ENCODE measurements at regions not wholly inside any gene's neighbourhood (a gene's known extent, or its start where the extent isn't known, plus 50 kb on each side); places are given as distances from the start of the nearest gene placed in this dataset.

DNA sequence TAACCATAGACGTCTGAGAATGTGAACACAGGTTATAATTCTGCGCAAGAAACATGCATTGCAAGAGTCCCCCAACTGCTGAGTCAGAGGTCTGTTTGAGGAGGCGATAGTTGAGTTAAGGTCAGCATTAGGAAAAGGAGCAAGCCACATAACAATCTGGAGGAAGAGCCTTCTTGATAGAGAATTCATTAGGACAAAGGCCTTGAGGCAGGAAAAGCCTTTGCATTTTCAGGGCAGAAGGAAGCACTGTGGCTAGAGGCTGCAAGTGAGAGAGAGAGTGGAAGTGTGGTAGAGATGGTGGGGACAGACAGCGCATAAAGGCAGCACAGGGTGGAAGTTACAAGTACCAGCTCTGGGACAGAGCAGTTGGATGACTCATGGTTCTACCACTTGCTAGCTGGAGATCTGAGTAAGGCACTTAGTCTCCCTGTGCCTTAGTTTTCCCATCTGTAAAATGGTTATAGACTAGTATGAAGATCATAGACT, 125.8 kb upstream of the LNX1 start:
- CTCF ChIA-PET, result no interaction called here
- Histone ChIP-seq H3K27me3 (ENCODE audit: insufficient read depth, low read length, poor library complexity, severe bottlenecking) (no peaks in the 10 kb centered on the region), H3K9me3 (ENCODE audit: low read length) (no peaks in the 10 kb centered on the region), H3K4me1 (ENCODE audit: insufficient read depth, low read length) (no peaks in the 10 kb centered on the region), H3K27ac (ENCODE audit: low read depth, low read length) (no peak overlapping the region), H3K4me3 (ENCODE audit: low read length) (no peak overlapping the region), H3K36me3 (ENCODE audit: insufficient read depth, low read length) (no peaks in the 10 kb centered on the region)
- peaks cover 3 to 11% of the 10 kb centered on the region in 2 donors for H3K27me3 Mint-ChIP-seq
- DNase-seq, result no peak
- peaks cover 0 to 2% (median 0%) of the 10 kb centered on the region in 5 donors for H3K9me3 Mint-ChIP-seq
- POLR2A ChIA-PET, result no interaction called here
- no peak overlapping the region for H3K27ac Mint-ChIP-seq
- H3K36me3 Mint-ChIP-seq, result no peaks in the 10 kb centered on the region
- H3K4me3 Mint-ChIP-seq, result no peak overlapping the region
- no peaks in the 10 kb centered on the region for H3K4me1 Mint-ChIP-seq

DNA sequence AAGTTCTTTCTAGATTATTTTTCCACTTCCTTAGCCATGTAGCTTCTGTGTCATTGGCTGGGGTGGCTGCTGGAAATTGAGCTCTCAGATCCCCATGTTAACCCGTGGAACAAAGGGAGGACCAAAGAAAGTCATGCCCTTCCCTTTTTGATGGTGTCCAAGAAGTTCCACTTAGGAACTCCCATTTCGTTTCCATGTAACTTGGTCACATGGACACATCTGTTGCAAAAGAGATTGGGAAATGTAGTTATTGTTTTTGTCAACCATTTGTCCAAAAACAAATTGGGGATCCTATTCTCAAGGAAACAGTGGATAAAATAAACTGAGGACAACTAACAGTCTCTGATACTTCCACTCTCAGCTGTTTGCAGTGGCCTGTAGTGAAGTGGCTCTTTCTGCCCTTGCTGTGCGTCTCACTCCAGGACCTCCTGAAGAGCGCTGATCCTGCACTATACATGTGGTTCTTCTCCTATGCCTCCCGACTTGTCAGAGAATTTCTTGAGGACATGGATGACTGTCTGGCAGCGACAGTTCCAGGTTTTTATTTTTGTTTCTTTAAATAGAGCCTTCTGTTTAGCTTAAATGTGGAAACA, 125.3 kb upstream of the LNX1 start:
- Histone ChIP-seq H3K9me3 (ENCODE audit: low read length) (no peaks in the 10 kb centered on the region), H3K4me3 (ENCODE audit: low read length) (no peak overlapping the region), H3K4me1 (ENCODE audit: insufficient read depth, low read length) (no peaks in the 10 kb centered on the region), H3K27ac (ENCODE audit: low read depth, low read length) (no peak overlapping the region), H3K36me3 (ENCODE audit: insufficient read depth, low read length) (no peaks in the 10 kb centered on the region), H3K27me3 (ENCODE audit: insufficient read depth, low read length, poor library complexity, severe bottlenecking) (no peaks in the 10 kb centered on the region)
- ChIA-PET POLR2A (no interaction called here), CTCF (no interaction called here)
- peaks cover 0 to 2% (median 0%) of the 10 kb centered on the region in 5 donors for H3K9me3 Mint-ChIP-seq
- DNase-seq, result no peak
- H3K27me3 Mint-ChIP-seq, result peaks cover 2 to 7% of the 10 kb centered on the region in 2 donors
- H3K36me3 Mint-ChIP-seq, result no peaks in the 10 kb centered on the region
- H3K4me3 Mint-ChIP-seq, result no peak overlapping the region
- no peaks in the 10 kb centered on the region for H3K4me1 Mint-ChIP-seq
- no peak overlapping the region for H3K27ac Mint-ChIP-seq

DNA sequence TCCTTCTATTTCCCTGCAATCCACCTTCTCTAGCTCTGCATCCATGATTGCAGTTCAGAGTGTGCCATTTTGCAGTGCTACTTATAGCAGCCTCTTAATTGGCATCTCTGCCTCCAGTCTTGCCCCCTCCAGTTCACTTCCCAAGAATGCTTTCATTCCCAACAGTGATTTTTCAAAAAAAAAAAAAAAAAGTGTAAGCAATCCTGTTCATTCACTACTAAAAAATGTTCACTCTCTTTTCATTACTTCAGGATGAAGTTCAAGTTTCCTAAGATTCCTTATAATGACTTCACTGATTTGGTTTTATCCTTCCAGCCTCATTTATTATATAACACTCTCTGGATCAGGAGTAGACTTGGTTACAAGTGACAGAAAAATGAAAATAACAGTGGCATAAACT, 124.7 kb upstream of the LNX1 start:
- Histone ChIP-seq H3K9me3 (ENCODE audit: low read length) (no peaks in the 10 kb centered on the region), H3K27ac (ENCODE audit: low read depth, low read length) (no peak overlapping the region), H3K4me1 (ENCODE audit: insufficient read depth, low read length) (no peaks in the 10 kb centered on the region), H3K36me3 (ENCODE audit: insufficient read depth, low read length) (no peaks in the 10 kb centered on the region), H3K27me3 (ENCODE audit: insufficient read depth, low read length, poor library complexity, severe bottlenecking) (no peaks in the 10 kb centered on the region), H3K4me3 (ENCODE audit: low read length) (no peak overlapping the region)
- Mint-ChIP-seq H3K36me3 (no peaks in the 10 kb centered on the region), H3K9me3 (peaks cover 0 to 2% (median 0%) of the 10 kb centered on the region in 5 donors), H3K27me3 (peaks cover 0 to 10% of the 10 kb centered on the region in 2 donors), H3K4me1 (no peaks in the 10 kb centered on the region), H3K4me3 (no peak overlapping the region), H3K27ac (no peak overlapping the region)
- CTCF ChIA-PET, result no interaction called here
- POLR2A ChIA-PET, result no interaction called here
- DNase-seq, result no peak

DNA sequence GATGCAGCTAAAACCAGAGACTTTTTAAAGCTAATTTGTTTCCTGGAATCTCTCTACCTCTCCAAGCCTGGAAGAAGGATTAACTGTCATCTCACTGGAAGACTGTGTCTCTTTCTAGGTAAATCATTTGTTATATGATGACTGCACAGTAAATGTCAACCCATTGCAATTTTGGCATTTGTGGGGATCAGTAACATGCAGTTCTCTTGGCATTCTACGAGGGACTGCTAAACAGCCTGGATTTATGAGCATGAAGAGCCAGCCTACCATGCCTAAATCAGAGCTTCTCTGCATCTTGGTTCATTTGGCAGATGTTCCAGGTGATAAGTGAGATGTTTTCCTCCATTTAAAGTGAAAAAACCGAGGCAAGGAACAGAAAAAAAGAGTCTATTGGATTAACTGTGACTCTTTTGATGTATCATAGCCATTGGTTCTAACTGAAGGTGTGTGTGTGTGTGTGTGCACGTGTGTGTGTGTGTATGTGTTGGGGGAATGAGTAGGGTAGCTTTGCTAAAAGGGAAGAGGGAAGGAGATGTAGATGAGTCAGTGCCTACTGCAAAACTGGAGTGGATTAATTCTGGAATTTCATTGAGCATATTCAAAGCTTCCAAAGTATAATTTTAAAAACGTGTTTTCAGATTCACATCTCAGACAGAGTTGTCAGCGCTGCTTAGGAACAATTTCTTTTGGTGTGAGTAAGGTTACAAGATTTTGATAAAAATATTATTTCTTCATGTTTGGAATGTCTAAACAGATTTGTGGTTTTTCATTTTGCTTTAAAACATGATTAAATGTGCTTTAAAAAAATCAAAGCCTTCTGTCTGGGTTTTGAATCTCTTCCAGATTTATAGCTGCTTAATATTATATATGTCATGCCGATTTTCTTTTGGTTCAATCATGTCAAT, 123.2 kb upstream of the LNX1 start:
- no peak for DNase-seq
- H3K27me3 Mint-ChIP-seq, result peaks cover 0 to 10% of the 10 kb centered on the region in 2 donors
- Histone ChIP-seq H3K27ac (ENCODE audit: low read depth, low read length) (no peak overlapping the region), H3K27me3 (ENCODE audit: insufficient read depth, low read length, poor library complexity, severe bottlenecking) (no peaks in the 10 kb centered on the region), H3K36me3 (ENCODE audit: insufficient read depth, low read length) (no peaks in the 10 kb centered on the region), H3K9me3 (ENCODE audit: low read length) (no peaks in the 10 kb centered on the region), H3K4me3 (ENCODE audit: low read length) (no peak overlapping the region), H3K4me1 (ENCODE audit: insufficient read depth, low read length) (no peaks in the 10 kb centered on the region)
- ChIA-PET POLR2A (interaction anchor here (0.6 kb wide), 1 partner anchor 511 kb away, joined by 3 read pairs; no protein-coding TSS in a partner anchor), CTCF (no interaction called here)
- no peaks in the 10 kb centered on the region for H3K4me1 Mint-ChIP-seq
- no peaks in the 10 kb centered on the region for H3K36me3 Mint-ChIP-seq
- peaks cover 0 to 2% (median 0%) of the 10 kb centered on the region in 5 donors for H3K9me3 Mint-ChIP-seq
- no peak overlapping the region for H3K27ac Mint-ChIP-seq
- H3K4me3 Mint-ChIP-seq, result no peak overlapping the region

DNA sequence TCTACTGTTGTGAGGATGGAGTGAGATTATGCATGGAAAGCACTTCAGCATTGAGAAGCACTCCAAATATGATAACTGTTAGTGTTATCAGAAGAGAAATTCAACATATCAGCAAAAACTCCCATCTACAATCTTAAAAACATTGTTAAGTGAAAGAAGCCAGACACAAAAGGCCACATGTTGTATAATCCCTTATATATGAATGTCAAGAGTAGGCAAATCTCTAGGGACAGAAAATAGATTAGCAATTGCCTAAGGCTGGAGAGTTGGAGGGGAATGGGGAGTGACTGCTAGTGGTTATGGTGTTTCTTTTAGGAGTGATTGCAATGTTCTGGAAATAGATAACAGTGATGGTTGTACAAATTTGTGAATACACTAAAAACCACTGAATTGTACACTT, 122.5 kb upstream of the LNX1 start:
- no peak overlapping the region for H3K4me3 Mint-ChIP-seq
- Histone ChIP-seq H3K9me3 (ENCODE audit: low read length) (no peaks in the 10 kb centered on the region), H3K27ac (ENCODE audit: low read depth, low read length) (no peak overlapping the region), H3K4me1 (ENCODE audit: insufficient read depth, low read length) (no peaks in the 10 kb centered on the region), H3K4me3 (ENCODE audit: low read length) (no peak overlapping the region), H3K27me3 (ENCODE audit: insufficient read depth, low read length, poor library complexity, severe bottlenecking) (no peaks in the 10 kb centered on the region), H3K36me3 (ENCODE audit: insufficient read depth, low read length) (no peaks in the 10 kb centered on the region)
- no peak for DNase-seq
- POLR2A ChIA-PET, result no interaction called here
- H3K27ac Mint-ChIP-seq, result no peak overlapping the region
- H3K36me3 Mint-ChIP-seq, result no peaks in the 10 kb centered on the region
- H3K4me1 Mint-ChIP-seq, result no peaks in the 10 kb centered on the region
- peaks cover 0 to 10% of the 10 kb centered on the region in 2 donors for H3K27me3 Mint-ChIP-seq
- H3K9me3 Mint-ChIP-seq, result peaks cover 0 to 2% (median 0%) of the 10 kb centered on the region in 5 donors
- CTCF ChIA-PET, result no interaction called here

DNA sequence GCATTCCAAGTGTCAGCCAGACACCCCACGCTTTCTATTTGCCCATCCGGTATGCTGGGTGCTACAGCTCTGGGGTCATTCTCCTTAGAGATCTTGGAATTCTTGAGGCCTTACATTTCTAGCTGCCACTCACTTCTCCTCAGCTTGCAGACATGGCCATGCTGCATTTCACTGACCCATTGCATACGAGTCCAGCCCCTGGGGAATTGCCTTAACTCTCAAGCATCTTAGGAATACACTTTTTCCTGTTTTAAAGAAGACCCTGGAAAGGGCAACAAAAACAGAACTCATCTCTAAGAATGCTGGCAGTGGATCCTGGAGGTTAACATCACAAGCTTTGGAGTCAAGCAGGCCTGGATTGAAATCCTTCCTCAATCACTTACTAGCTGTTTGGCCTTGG, 122.0 kb upstream of the LNX1 start:
- no peaks in the 10 kb centered on the region for H3K36me3 ChIP-seq (ENCODE audit: insufficient read depth, low read length)
- Mint-ChIP-seq H3K27ac (no peak overlapping the region), H3K36me3 (no peaks in the 10 kb centered on the region), H3K4me3 (no peak overlapping the region), H3K9me3 (peaks cover 0 to 2% (median 0%) of the 10 kb centered on the region in 5 donors), H3K4me1 (no peaks in the 10 kb centered on the region), H3K27me3 (peaks cover 0 to 13% of the 10 kb centered on the region in 2 donors)
- no peaks in the 10 kb centered on the region for H3K4me1 ChIP-seq (ENCODE audit: insufficient read depth, low read length)
- H3K27me3 ChIP-seq (ENCODE audit: insufficient read depth, low read length, poor library complexity, severe bottlenecking), result no peaks in the 10 kb centered on the region
- POLR2A ChIA-PET, result no interaction called here
- DNase-seq, result no peak
- no peak overlapping the region for H3K4me3 ChIP-seq (ENCODE audit: low read length)
- H3K27ac ChIP-seq (ENCODE audit: low read depth, low read length), result no peak overlapping the region
- H3K9me3 ChIP-seq (ENCODE audit: low read length), result no peaks in the 10 kb centered on the region
- CTCF ChIA-PET, result no interaction called here

DNA sequence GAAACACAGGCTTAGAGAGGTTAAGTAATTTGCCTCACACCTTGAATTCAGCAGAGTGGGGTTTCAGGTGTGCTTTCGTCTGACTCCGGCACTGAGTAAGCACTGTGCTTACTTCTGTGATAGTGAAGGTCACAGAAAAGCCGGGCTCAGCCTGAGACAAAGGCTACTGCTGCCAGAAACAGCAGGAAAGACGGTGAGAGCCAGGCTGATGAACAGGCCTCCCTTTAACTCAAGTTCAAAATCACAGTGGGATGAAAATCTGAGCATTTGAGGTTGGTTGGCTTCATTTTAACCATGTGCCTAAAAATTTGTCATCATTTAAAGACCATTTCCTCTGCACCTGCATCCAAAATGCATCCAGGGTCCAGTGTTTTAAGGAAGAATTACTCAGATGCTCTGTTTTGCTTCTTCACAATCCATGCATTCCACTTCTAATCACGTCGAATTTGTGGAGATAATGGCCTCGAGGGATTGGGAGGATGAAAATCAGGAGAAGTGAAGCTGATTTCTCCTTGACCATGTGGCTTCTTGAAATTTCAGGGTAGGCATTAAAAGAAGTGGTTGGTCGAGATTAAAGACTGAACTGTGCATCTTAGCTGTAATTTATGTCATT, 121.2 kb upstream of the LNX1 start:
- no peak overlapping the region for H3K4me3 ChIP-seq (ENCODE audit: low read length)
- H3K36me3 Mint-ChIP-seq, result no peaks in the 10 kb centered on the region
- peaks cover 1 to 16% of the 10 kb centered on the region in 2 donors for H3K27me3 Mint-ChIP-seq
- H3K27ac ChIP-seq (ENCODE audit: low read depth, low read length), result no peak overlapping the region
- H3K27me3 ChIP-seq (ENCODE audit: insufficient read depth, low read length, poor library complexity, severe bottlenecking), result no peaks in the 10 kb centered on the region
- ChIA-PET CTCF (no interaction called here), POLR2A (no interaction called here)
- no peaks in the 10 kb centered on the region for H3K36me3 ChIP-seq (ENCODE audit: insufficient read depth, low read length)
- H3K4me1 ChIP-seq (ENCODE audit: insufficient read depth, low read length), result no peaks in the 10 kb centered on the region
- DNase-seq, result no peak
- no peak overlapping the region for H3K27ac Mint-ChIP-seq
- no peaks in the 10 kb centered on the region for H3K9me3 ChIP-seq (ENCODE audit: low read length)
- H3K4me1 Mint-ChIP-seq, result no peaks in the 10 kb centered on the region
- H3K9me3 Mint-ChIP-seq, result peaks cover 0 to 2% (median 0%) of the 10 kb centered on the region in 5 donors
- no peak overlapping the region for H3K4me3 Mint-ChIP-seq

DNA sequence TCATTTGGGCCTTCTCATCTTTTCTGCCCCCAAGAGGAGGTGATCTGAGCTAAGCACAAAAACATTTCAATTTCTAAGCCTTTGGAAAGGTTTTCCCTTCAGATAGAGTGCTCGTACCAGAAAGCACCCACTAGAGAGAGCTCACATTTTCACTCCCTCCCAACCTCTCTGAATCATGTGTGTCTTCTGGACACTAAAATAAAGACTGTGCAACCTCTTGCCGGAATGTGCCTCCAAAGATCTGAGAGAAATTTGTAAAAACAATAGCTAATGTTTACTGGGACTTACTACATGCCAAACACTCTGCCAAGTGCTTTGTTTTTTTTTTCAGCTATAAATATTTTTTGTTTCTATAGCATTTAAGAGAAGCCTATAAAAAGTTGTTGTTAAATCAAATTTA, 120.6 kb upstream of the LNX1 start:
- Mint-ChIP-seq H3K27ac (no peak overlapping the region), H3K4me1 (no peaks in the 10 kb centered on the region), H3K4me3 (no peak overlapping the region), H3K27me3 (peaks cover 1 to 19% of the 10 kb centered on the region in 2 donors), H3K9me3 (peaks cover 0 to 2% (median 0%) of the 10 kb centered on the region in 5 donors), H3K36me3 (no peaks in the 10 kb centered on the region)
- no peaks in the 10 kb centered on the region for H3K36me3 ChIP-seq (ENCODE audit: insufficient read depth, low read length)
- no peak overlapping the region for H3K4me3 ChIP-seq (ENCODE audit: low read length)
- H3K4me1 ChIP-seq (ENCODE audit: insufficient read depth, low read length), result no peaks in the 10 kb centered on the region
- CTCF ChIA-PET, result no interaction called here
- no peak for DNase-seq
- no peaks in the 10 kb centered on the region for H3K9me3 ChIP-seq (ENCODE audit: low read length)
- POLR2A ChIA-PET, result no interaction called here
- no peaks in the 10 kb centered on the region for H3K27me3 ChIP-seq (ENCODE audit: insufficient read depth, low read length, poor library complexity, severe bottlenecking)
- H3K27ac ChIP-seq (ENCODE audit: low read depth, low read length), result no peak overlapping the region
